Dendritic cell treated with granulocyte-macrophage colony-stimulating factor and Interleukin-4, amounts not matched to agents 40 ng/mL and 50 ng/mL, for 4 days (primary cell): ENCODE measurements at regions not wholly inside any gene's neighbourhood (a gene's known extent, or its start where the extent isn't known, plus 50 kb on each side); places are given as distances from the start of the nearest gene placed in this dataset.

Experiments
- H3K27ac Mint-ChIP-seq: one replicate; pipeline ENCODE4 v1.8.0; 2022; ENCODE audit warnings: mild to moderate bottlenecking, mixed read lengths
- H3K27me3 Mint-ChIP-seq: one replicate; pipeline ENCODE4 v1.8.0; 2022; ENCODE audit warnings: mild to moderate bottlenecking, mixed read lengths
- H3K36me3 Mint-ChIP-seq: one replicate; pipeline ENCODE4 v1.8.0; 2022; ENCODE audit warnings: low read depth, mixed read lengths
- H3K4me1 Mint-ChIP-seq: one replicate; pipeline ENCODE4 v1.8.0; 2022; ENCODE audit warnings: low read depth, mixed read lengths
- H3K4me3 Mint-ChIP-seq: one replicate; pipeline ENCODE4 v1.8.0; 2022; ENCODE audit warnings: mild to moderate bottlenecking, moderate library complexity, mixed read lengths
- H3K9me3 Mint-ChIP-seq: one replicate; pipeline ENCODE4 v1.8.0; 2022; ENCODE audit warnings: mixed read lengths
- intact Hi-C: fragments of 100-400 bp; cut with micrococcal nuclease; formaldehyde crosslinking; loops from one replicate; pipeline ENCODE4 v1.15.0; 2022

- Mint-ChIP-seq H3K4me1 (peaks cover 11% of the 10 kb centered on the region), H3K27me3 (no peaks in the 10 kb centered on the region), H3K36me3 (no peaks in the 10 kb centered on the region), H3K9me3 (no peaks in the 10 kb centered on the region), H3K27ac (no peak overlapping the region), H3K4me3 (no peak overlapping the region)
- intact Hi-C loops: no loop called here
Measured at GRCh38 chr3:151935446-151935845, 62.0 kb downstream of the SUCNR1 start.

GRCh38 chr3:151940481-151940880 lies 67.0 kb downstream of the SUCNR1 start:
- H3K4me1 Mint-ChIP-seq: no peaks in the 10 kb centered on the region
- peaks cover 8% of the 10 kb centered on the region for H3K9me3 Mint-ChIP-seq
- no peaks in the 10 kb centered on the region for H3K27me3 Mint-ChIP-seq
- intact Hi-C loops: no loop called here
- H3K4me3 Mint-ChIP-seq: no peak overlapping the region
- H3K27ac Mint-ChIP-seq: no peak overlapping the region
- no peaks in the 10 kb centered on the region for H3K36me3 Mint-ChIP-seq

- Mint-ChIP-seq H3K4me3 (no peak overlapping the region), H3K27ac (no peak overlapping the region), H3K36me3 (no peaks in the 10 kb centered on the region), H3K4me1 (no peaks in the 10 kb centered on the region), H3K9me3 (peaks cover 23% of the 10 kb centered on the region), H3K27me3 (no peaks in the 10 kb centered on the region)
- intact Hi-C loops: no loop called here
Measured at GRCh38 chr3:151943539-151943938, 70.1 kb downstream of the SUCNR1 start.

GRCh38 chr3:151944356-151944755 lies 70.9 kb downstream of the SUCNR1 start:
- H3K9me3 Mint-ChIP-seq: peaks cover 23% of the 10 kb centered on the region
- intact Hi-C loops: no loop called here
- no peak overlapping the region for H3K27ac Mint-ChIP-seq

GRCh38 chr3:151946606-151947005 lies 73.2 kb downstream of the SUCNR1 start:
- Mint-ChIP-seq H3K4me3 (no peak overlapping the region), H3K4me1 (no peaks in the 10 kb centered on the region), H3K9me3 (peaks cover 23% of the 10 kb centered on the region), H3K27me3 (no peaks in the 10 kb centered on the region), H3K36me3 (no peaks in the 10 kb centered on the region), H3K27ac (no peak overlapping the region)
- intact Hi-C loops: no loop called here

More at GRCh38 chr3:151944356-151944755, 70.9 kb downstream of the SUCNR1 start:
- Mint-ChIP-seq H3K36me3 (no peaks in the 10 kb centered on the region), H3K4me3 (no peak overlapping the region), H3K4me1 (no peaks in the 10 kb centered on the region), H3K27me3 (no peaks in the 10 kb centered on the region)

GRCh38 chr3:151949706-151950105 lies 76.3 kb downstream of the SUCNR1 start:
- Mint-ChIP-seq H3K36me3 (no peaks in the 10 kb centered on the region), H3K4me1 (no peaks in the 10 kb centered on the region), H3K4me3 (no peak overlapping the region), H3K9me3 (peaks cover 19% of the 10 kb centered on the region), H3K27me3 (no peaks in the 10 kb centered on the region), H3K27ac (no peak overlapping the region)
- intact Hi-C loops: no loop called here

- H3K4me3 Mint-ChIP-seq: no peak overlapping the region
- H3K27me3 Mint-ChIP-seq: no peaks in the 10 kb centered on the region
- H3K27ac Mint-ChIP-seq: no peak overlapping the region
- no peaks in the 10 kb centered on the region for H3K9me3 Mint-ChIP-seq
- intact Hi-C loops: no loop called here
- no peaks in the 10 kb centered on the region for H3K4me1 Mint-ChIP-seq
- H3K36me3 Mint-ChIP-seq: no peaks in the 10 kb centered on the region
Measured at GRCh38 chr3:151955356-151955755, 81.9 kb downstream of the SUCNR1 start.

- H3K9me3 Mint-ChIP-seq: no peaks in the 10 kb centered on the region
- H3K4me1 Mint-ChIP-seq: no peaks in the 10 kb centered on the region
- no peaks in the 10 kb centered on the region for H3K27me3 Mint-ChIP-seq
- no peaks in the 10 kb centered on the region for H3K36me3 Mint-ChIP-seq
- intact Hi-C loops: no loop called here
- H3K4me3 Mint-ChIP-seq: no peak overlapping the region
- no peak overlapping the region for H3K27ac Mint-ChIP-seq
Measured at GRCh38 chr3:151960961-151961580, 87.6 kb downstream of the SUCNR1 start.

- H3K27me3 Mint-ChIP-seq: no peaks in the 10 kb centered on the region
- H3K4me1 Mint-ChIP-seq: no peaks in the 10 kb centered on the region
- H3K9me3 Mint-ChIP-seq: peaks cover 11% of the 10 kb centered on the region
- intact Hi-C loops: no loop called here
- no peaks in the 10 kb centered on the region for H3K36me3 Mint-ChIP-seq
- no peak overlapping the region for H3K4me3 Mint-ChIP-seq
- H3K27ac Mint-ChIP-seq: no peak overlapping the region
Measured at GRCh38 chr3:151962352-151962751, 88.9 kb downstream of the SUCNR1 start.

- no peak overlapping the region for H3K4me3 Mint-ChIP-seq
- H3K9me3 Mint-ChIP-seq: peaks cover 14% of the 10 kb centered on the region
- H3K27ac Mint-ChIP-seq: no peak overlapping the region
- H3K27me3 Mint-ChIP-seq: no peaks in the 10 kb centered on the region
- H3K4me1 Mint-ChIP-seq: no peaks in the 10 kb centered on the region
- intact Hi-C loops: no loop called here
- H3K36me3 Mint-ChIP-seq: no peaks in the 10 kb centered on the region
Measured at GRCh38 chr3:151962912-151963311, 89.5 kb downstream of the SUCNR1 start.

GRCh38 chr3:151964743-151965142 lies 91.3 kb downstream of the SUCNR1 start:
- Mint-ChIP-seq H3K4me3 (no peak overlapping the region), H3K36me3 (no peaks in the 10 kb centered on the region), H3K27me3 (no peaks in the 10 kb centered on the region), H3K9me3 (peaks cover 14% of the 10 kb centered on the region), H3K27ac (no peak overlapping the region), H3K4me1 (no peaks in the 10 kb centered on the region)
- intact Hi-C loops: no loop called here

- Mint-ChIP-seq H3K4me3 (no peak overlapping the region), H3K27me3 (no peaks in the 10 kb centered on the region), H3K4me1 (no peaks in the 10 kb centered on the region), H3K9me3 (peaks cover 14% of the 10 kb centered on the region), H3K36me3 (no peaks in the 10 kb centered on the region), H3K27ac (no peak overlapping the region)
- intact Hi-C loops: no loop called here
Measured at GRCh38 chr3:151969026-151969642, 95.7 kb downstream of the SUCNR1 start.

- Mint-ChIP-seq H3K4me3 (no peak overlapping the region), H3K27me3 (no peaks in the 10 kb centered on the region), H3K9me3 (peaks cover 6% of the 10 kb centered on the region), H3K27ac (no peak overlapping the region), H3K4me1 (no peaks in the 10 kb centered on the region), H3K36me3 (no peaks in the 10 kb centered on the region)
- intact Hi-C loops: no loop called here
Measured at GRCh38 chr3:151971814-151972579, 98.6 kb downstream of the SUCNR1 start.

- Mint-ChIP-seq H3K27ac (no peak overlapping the region), H3K9me3 (no peaks in the 10 kb centered on the region), H3K27me3 (no peaks in the 10 kb centered on the region), H3K36me3 (no peaks in the 10 kb centered on the region), H3K4me1 (no peaks in the 10 kb centered on the region), H3K4me3 (no peak overlapping the region)
- intact Hi-C loops: no loop called here
Measured at GRCh38 chr3:151974067-151974466, 100.6 kb downstream of the SUCNR1 start.
